ENCODE measurements at regions not wholly inside any gene's neighbourhood (a gene's known extent, or its start where the extent isn't known, plus 50 kb on each side); places are given as distances from the start of the nearest gene placed in this dataset.

DNA sequence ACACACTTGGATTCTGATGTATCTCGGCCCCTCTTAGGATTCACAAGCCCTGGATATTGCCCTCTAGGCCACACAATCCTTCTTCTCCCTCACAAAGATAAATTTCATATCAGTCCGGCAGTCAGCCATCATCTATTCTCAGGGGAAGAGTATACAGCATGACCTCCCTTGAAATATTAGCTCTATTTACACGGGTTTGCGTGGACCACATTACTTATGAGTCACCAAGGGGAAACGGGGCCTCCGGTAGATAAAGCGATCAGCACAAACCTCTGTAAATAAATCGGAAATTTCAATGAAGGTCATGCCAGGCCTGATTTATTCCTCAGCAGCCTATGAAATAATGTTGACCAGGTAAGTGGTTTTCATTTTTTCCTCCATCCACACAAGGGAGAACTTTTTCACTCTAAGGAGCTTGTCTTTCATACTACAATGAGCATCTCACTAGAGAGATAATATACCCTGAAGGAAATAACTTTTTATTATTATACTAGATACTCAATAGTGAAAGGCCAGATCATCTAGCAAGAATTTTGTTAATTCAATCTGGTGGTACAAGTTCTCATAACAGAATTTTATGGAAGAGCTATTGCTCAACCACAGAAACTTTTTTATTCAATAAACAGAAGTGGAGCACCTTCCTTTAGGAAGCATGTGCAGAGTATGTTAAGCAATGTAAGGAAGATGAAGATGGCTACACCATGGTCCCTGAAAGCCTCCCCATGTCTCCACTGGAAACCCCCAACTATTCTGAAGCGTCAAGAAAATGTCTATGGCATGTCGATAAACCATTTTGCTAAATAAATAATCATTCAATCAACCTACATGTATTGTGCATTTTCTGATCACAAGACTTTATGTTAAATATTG lies 125.2 kb upstream of the PIK3C3 start:
- DNase-seq (ENCODE audit: low read depth in 2 of 2) = no peak

DNA sequence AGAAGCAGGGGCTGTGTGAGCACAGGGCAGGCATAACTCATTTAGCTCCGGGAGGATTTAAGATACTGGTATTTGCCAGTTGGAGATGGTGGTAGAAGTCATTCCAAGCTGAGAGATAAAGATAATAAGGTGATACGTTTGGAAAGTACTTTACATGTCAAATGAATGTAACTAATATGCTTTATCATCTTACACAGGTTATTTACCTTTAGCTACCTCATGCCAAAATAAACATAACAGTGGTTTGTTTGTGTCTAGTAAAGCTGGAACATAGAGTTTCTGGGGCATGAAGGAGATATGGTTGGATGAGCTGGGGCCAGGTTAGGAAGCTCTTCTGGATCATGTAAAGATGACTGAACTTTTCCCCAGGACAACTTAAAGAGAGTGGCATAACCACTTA lies 126.9 kb upstream of the PIK3C3 start:
- DNase-seq (ENCODE audit: low read depth in 2 of 2) = no peak

DNA sequence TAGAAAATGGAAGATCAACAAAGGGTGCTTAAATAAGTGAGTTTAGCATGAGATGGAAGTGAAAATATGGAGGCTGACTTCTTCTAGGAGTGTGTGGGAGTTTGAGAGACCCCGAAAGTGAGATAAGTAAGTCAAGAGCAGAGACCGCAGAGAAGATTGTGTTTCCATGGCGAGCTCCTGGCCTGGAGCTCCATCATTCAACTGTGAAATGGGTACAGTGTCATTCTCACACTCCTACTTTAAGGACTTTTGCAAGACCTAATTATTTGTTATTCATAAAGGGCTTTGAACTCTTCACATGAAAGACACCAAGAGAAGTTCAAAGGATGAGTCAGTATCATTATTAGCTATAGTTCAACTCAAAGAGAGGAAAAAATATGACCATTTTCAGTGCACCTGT lies 134.2 kb upstream of the PIK3C3 start:
- no peak for DNase-seq (ENCODE audit: low read depth in 2 of 2)

DNA sequence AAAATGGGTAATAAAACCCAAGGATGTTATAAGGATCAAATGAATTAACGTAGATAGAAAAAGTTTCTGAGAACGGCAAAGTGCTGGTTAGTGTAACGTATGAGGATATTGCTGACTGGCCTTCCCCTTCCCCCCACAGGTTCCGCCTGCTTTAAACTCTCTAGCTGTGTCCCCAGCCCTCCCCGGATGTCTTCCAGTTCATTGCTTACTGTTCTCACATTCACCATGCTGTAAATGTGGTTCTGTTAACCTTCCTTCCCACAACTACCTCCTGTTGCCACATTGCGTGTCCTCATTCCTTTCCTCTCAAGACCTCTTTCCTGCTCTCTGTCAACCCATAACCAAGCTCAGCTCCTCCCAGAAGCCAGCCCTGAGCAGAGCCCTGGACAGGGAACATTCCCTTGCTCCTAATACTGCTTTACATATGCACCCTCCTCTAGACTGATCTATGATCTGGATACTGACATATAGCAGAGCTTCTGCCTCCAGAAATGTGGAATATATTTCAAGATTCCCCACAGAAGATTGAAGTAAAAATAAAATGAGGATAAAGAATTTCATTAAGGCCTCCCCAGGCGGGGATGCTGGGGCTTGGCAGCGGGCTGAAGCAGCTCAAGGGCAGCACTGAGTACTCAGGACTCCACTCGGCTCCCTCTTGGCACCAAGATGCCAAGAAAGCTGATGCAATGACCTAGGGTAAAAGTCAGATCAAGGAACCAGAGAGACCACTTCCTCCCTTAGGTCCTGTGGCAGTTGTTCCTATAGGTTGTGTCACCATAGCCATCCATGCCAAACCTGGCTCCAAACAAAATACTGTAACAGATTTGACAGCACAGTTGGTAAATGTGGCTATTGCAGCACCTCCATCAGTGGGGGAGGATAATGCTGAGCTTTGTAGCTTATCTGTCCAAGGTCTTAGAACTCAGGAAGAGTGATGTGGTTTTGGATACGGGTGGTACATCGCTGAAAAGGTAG lies 136.4 kb upstream of the PIK3C3 start:
- DNase-seq (ENCODE audit: low read depth in 2 of 2) = no peak

DNA sequence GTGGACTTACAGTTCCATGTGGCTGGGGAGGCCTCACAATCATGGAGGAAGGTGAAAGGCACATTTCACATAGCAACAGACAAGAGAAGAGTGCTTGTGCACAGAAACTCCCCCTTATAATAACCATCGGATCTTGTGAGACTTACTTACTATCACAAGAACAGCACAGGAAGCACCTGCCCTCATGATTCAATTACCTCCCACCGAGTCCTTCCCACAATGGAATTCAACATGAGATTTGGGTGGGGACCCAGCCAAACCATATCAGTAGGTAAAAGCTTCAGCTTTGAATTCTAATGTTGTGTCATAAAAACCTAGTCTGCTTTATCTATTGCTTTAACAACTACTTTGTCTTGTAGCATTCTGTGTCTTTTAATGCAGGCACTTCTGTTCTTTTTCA lies 140.4 kb upstream of the PIK3C3 start:
- no peak for DNase-seq (ENCODE audit: low read depth in 2 of 2)

DNA sequence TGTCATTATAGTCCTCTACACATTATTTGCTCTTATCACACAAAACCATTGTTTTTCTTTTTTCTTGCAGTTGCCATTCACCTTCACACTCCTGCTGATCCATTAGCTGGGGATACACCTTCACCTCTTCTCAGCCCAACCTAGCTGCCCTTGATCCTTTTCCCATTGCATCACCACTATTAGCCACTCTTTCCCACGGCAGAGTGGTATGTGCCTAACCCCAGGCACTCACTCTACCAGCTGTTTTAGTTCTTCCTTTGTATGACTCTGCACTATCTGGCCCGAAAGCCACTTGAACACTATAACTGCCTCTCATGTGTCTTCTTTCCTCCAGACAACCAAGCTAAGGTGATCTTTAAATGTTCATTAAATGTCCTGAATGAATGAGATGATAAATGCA lies 145.4 kb upstream of the PIK3C3 start:
- no peak for DNase-seq (ENCODE audit: low read depth in 2 of 2)

DNA sequence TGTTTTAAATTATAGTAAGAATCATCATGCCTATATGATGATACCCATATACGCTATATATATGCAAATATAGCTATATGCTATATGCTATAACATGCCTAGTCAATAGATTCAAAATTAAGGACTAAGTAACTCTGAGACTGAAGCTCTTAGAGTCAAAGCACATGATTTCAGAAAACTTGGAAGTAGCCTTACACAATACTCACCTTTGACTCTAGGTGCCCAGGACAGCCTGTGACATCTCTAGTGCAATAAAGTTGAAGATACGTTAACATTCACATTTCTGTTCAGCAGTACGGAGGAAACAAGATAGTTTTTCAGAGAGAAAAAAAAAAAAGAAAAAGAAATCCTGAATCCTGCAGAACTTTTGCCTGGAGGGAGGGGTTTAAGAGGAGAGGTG lies 149.7 kb upstream of the PIK3C3 start:
- no peak for DNase-seq (ENCODE audit: low read depth in 2 of 2)

DNA sequence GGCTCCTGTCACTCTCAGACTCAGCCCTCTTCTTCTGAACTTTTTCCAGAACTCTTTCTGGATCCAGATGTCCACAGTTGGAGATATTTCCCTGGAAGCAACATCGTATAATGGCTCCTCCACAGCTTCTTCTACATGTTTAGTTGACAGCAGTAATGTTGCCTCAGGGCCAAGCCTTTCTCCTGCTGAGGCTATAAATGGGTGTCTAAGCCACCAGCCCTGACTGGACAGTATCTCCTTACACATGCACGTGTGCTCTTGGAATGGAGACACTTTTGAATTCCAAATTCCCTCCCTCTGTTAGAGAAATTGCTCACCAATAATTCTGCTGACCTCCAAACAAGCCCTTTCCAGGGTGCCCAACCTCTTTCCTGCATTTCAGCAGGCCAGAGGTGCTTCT lies 156.2 kb upstream of the PIK3C3 start:
- no peak for DNase-seq (ENCODE audit: low read depth in 2 of 2)

DNA sequence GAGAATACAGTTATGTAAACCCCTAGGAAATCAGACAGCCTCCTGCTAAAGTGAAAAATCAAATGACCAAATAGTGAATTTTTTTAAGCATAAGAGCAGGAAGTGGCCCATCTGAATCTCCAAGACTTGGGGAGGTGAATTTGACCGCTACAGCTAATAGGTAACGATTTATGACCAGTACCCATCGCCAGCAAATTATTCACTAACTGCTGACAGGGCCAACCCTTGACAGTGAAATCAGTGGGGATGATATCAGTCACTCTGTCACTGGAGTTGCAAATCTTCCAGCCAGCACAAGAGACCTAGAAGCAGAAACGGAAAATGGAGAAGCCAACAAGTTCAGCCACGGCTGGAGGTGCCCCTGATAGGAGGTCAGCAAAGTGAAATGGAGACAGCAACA lies 164.3 kb upstream of the PIK3C3 start:
- no peak for DNase-seq (ENCODE audit: low read depth in 2 of 2)

DNA sequence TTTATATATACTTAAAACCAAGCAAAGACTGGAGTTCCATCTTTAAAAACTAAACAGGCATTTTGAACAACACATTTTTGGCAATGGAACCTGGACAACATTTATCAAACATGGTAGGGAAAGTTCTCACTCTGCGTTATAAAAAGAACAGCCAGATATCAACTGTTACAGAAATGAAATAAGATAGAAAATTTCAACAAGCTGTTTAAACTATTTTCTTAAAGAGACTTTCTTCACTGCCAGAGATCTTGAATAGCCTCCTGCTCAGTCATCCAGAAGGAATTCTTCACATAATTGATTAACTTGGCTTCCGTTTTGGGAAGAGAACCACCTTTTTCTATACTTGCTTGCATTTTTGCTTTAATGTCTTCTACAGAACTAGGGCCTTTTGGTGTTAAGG lies 166.0 kb upstream of the PIK3C3 start:
- DNase-seq (ENCODE audit: low read depth in 2 of 2) = no peak

DNA sequence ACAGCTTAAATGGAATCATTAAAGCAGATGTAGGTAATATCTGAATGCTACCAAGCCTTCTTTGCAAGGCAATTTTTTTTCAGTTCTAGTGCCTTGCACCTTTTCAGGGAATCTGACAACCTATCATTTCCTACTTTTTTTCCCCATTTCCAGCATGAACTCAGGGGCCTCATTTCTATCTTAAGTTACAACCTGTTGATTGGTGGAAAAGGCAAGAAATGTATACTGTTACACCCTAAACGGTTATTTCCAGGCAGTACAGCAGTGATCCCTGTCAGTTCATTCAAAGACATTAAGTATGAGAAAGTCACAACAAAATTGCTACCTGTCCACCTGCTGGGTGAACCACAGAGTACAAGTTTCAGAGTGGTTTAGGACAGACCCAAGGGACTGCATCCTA lies 171.2 kb upstream of the PIK3C3 start:
- DNase-seq (ENCODE audit: low read depth in 2 of 2) = no peak

DNA sequence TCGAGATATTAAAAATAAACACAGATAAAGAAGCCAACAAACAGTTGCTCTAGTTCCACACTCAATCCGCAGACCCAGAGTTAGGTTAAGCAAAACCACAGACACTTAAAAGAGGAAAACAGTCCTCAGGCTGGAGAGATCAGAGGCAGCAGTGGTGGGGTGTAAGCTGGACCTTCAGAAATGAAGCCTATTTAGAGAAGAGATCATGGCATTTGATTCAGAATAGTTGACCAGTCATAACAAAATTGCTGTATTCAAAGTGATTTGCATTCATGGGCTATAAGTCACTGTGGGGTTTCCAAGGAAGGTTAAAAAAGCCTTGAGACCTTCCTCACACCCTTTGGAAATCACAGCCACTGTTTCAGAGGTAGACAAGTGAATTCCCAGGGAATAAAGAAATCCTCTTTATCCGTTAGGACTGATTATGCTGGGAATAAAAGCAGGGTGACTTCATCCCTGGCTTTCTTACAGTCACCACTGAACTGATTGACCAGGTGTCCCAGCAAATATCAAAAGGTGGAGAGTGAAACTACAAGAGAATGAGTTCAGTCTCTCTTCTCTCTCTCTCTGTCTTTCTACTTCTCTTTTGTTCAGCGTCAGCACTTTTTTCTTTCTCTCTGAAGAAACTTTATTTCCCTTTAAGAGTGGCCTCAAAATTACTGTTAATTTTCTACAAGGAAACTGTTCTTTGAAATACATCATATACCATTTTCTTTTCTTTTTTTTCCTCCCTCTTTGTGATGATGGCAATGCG lies 171.8 kb upstream of the PIK3C3 start:
- no peak for DNase-seq (ENCODE audit: low read depth in 2 of 2)

DNA sequence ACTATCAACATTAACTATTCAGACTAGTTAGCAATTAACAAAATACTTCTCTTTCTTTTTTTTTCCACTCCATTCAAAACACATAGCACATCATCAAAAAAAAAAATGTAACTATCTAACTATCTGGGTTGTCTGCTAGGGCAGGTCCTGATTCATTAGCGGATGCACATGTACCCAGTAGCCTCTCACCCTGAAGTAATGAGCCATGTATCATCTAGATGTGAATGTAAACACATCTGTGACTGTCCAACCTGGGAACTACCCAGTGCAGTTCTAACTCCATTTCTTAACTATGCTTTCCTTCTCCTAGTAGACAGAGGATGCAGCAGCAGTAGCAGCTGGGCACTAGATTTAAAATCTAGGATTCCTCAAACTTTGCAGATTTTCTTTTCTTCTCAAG lies 183.1 kb upstream of the PIK3C3 start:
- no peak for DNase-seq (ENCODE audit: low read depth in 2 of 2)

DNA sequence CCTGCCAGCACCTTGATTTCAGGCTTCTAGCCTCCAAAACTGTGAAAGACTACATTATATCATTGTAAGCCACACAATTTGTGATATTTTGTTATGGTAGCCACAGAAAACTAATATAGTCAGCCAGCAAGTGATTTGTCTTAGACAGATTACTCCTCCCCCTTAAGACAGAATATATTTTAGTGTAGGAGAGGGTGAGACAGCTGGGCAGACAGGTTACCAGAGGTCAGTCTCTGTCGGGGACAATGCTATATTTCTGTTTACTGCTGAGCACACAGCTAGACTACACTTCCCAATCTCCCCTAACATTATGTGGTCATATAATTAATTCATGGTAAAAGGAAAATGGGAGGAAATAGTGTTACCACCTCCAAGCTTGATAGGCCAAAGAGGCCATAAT lies 185.8 kb upstream of the PIK3C3 start:
- no peak for DNase-seq (ENCODE audit: low read depth in 2 of 2)

DNA sequence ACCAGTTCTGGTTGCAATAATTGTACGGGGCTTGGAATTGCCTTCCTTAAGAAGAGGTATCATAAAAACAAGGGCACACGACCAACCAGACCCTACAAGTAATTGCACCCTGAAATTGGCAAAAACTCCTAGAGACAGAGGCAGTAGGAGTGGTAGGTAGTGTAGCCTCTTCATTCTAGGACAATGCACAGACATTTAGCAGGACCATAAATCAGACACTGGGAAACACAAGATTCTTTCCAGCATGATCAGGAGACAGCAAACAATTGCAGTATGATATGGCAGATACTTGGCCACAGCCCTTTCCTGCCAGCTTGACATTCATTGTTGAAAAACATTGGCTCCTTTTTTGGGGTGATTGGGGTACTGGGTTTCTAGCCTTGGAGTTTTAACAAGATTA lies 186.6 kb upstream of the PIK3C3 start:
- DNase-seq (ENCODE audit: low read depth in 2 of 2) = no peak

DNA sequence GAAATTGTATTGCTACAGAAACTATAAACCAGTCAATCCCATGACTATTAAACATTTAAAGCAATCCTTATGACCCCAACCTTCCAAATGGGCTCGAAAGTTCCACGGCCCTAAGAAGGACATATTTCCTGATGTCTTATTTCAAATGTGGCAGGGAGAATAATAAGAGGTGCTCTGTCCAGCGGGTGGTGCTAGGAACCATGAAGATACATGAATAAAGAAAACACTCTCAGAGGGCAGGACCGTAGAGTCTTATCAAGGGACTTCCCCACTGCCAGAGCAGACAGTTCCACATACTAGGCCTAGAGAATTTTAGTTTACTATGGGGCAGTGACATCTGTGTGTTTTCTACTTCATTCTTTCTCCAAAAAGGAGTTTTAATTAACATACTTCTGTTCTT lies 187.1 kb upstream of the PIK3C3 start:
- DNase-seq (ENCODE audit: low read depth in 2 of 2) = no peak

DNA sequence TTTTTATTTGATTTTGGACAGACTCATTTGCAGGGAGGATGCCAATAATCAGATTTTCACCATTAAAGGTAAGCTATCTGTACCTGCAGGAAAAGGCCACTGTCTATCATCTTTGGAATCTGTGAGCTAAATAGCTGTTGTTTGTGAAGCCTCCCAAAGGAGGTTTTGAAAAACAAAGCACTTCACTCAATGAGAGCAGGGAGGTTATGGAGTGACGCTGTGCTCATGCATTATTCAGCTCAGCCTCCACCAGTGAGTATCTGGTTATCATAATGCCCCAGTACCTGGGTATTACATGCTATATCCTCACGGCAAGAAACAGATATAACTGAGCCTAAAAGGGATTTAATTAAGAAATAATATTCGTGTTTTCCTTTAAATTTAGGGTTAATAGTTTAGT lies 189.6 kb upstream of the PIK3C3 start:
- no peak for DNase-seq (ENCODE audit: low read depth in 2 of 2)

DNA sequence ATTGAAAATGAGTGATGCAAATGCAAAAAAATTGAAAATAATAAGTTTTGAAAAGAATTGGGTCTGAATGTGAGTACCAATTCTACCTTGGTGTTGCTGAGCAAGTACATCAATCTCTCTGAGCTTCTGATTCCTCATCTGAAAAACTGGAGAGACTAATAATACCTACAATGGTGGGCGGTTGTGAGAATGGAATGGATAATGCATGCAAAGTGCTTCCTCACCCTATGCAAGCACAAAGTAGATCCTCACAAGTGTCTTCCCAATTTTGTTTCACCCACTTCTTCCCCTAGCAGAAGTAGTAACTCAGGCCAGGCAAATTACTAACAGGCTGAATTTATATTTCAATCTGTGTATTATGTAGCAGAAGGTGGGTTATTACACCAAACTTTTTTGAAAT lies 191.7 kb upstream of the PIK3C3 start:
- DNase-seq (ENCODE audit: low read depth in 2 of 2) = no peak

DNA sequence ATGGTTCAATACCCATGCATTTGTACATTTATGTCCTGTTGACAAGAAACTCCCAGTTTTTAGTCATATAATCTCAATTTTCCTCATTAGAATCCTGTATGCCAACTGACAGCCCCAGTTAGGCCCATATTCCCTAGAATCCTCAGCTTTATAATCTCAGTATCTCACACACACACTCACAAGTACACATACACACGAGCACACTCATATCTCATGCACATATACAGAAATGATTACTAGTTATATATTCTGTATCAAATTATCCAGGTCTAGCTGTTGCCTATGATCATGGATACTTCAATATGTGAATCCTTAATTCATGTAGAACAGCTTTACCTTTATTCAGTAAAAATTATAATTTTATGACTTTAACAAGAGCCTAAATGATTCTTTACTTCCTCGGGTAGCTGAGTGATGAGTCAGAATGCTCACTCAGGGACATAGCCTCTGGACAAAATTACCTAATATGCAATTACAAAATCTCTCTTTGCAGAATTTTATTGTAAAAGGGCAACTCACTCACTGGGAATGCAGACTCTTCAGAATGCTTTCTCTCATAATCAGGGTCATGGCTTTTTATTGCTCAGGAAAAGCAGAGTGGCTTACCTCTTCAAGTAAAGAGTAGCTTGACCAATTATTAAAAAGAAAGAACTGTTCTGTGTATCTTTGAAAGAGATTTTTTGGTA lies 193.6 kb upstream of the PIK3C3 start:
- DNase-seq (ENCODE audit: low read depth in 2 of 2) = no peak

DNA sequence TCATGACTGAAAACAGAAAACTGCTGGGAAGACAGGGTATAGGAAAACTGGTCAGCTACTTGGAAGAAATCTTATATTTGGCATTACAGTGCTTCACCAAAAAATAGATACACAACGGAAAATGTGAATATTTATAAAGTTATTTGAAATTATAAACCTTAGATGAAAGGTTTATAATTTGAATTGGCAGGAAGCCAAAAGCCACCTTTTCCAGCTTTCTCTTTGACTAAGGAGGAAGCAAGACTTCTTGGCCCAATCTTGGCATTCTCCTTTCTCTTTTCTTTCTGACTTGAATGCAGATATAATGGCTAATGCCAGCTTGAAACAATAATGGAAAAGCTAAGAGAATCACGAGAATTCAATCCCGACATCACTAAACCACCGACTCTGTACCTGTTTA lies 196.5 kb upstream of the PIK3C3 start:
- DNase-seq (ENCODE audit: low read depth in 2 of 2) = no peak

DNA sequence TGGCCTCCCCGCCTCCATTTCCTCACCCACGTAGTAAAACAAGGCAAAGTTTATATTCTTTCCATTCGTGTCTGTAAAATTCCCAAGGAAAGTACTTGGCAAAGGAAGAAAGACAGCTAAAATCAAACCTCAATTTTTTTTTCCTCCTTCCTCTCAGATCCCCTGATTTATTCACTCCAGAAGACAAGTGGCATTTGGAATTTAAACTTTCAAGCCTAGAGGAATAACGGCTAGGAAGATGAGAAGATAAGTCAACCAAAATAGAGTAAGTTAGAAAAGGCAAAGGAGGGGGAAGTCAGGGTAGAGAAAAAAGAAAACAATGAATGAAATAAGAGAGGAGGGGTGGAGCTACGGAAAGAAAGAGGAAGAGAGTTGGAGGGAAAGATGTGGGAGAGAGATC lies 198.9 kb upstream of the PIK3C3 start:
- DNase-seq (ENCODE audit: low read depth in 2 of 2) = no peak
